HG03039 (cell line): ENCODE measurements at regions not wholly inside any gene's neighbourhood (a gene's known extent, or its start where the extent isn't known, plus 50 kb on each side); places are given as distances from the start of the nearest gene placed in this dataset.

Experiments used
- ATAC-seq: cut with Tn5 transposase; IDR thresholded peaks from one replicate; pipeline ENCODE4 v1.9.1; 2021; ENCODE audit warnings: mild to moderate bottlenecking, moderate library complexity; ENCODE audit not compliant: unreplicated experiment

DNA sequence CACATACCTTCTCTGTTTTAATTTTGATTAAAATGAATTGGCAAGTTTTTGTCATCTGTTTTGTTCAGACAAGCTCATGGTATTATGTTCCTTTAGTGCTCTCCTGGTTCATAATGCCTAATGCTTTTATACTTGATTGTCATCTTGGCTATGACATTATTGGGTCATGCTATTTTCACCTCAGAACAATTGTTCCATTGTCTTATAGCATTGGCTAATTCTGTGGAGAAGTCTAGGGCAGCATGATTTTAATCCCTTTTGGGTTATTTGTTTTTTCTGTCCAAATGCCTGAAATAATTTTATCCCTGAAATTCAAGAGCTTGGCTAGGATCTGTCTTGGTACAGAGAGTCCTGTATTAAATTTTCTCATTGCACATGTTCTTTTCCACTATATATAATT is 83.8 kb upstream of the CCDC85A start:
- no peak for ATAC-seq

DNA sequence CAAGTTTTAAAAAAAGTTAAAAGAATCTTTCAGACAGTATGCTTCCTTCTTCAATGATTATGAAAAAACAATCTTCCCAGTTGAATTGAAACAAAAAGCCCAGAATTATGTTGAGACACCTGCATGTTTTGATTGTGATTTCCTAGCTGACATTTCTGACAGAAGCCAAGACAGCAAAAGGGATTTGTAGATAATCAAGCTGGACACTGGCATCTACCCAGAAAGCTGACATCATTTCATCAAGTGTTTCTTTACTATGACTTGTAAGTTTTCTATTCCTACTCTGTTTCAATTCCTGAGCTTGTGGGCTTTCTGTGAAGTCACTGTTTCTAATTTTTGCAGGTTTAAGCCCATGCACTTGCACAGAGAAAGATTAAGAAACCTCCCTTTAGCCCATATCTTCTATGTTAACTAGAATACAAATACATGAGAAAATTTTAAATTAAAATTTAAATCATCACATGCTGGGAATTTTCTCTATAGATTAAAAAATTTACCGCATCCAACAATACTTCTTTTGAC is 82.9 kb upstream of the CCDC85A start:
- no peak for ATAC-seq

DNA sequence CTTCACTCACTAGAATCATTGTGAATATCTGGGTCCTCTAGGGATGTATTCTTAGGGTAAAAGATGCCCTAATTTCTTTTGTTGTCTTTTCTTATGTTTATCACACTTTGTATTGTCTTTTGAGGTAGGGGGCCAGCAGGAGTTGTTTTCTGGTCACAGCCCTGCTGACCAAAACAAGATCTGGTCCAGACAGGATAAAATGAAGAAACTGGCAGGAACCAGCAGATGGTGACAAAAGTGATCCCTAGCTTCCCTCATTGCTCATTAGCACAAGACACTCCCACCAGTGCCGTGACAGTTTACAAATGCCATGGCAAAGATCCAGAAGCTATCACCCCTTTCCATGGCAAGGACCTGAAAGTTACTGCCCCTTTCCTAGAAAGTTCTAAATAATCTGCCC is 81.7 kb upstream of the CCDC85A start:
- no peak for ATAC-seq

DNA sequence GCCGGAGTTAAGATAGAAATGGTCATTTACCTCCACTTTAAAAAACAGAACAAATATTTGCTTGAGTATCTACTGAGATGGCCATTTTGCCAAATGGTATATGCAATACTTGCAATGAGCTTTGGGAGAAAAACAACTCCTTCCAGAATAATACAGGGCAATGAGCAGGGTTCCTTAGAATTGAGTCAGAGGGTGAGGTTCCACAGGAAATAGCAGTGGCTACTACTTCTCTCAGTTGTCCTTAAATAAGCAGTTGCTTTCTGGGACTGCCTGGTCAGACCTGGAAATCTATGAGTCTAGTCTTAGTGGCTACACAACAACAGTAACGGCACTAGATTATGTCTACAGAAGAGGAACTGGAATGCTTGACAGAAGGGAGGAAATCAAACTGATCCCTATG is 80.9 kb upstream of the CCDC85A start:
- no peak for ATAC-seq

DNA sequence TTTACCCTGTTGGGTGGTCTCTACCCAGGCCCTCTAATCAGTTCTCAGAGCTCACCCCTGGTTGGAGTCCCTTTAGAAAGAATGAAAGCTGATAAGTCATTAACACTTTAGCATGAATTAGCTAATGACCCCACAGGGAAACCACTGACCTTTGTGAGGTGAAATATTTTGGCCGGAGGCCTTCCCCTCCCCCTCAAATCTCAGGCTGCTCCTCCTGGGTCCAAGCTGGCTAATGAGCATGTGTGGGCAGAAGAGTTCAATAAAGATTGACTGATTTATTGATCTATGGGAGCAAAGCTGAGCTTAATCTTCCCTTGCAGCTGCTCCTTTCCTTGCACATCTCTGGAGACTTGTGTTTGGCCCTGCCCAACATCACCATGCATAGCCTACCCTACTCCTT is 78.8 kb upstream of the CCDC85A start:
- ATAC-seq = no peak

DNA sequence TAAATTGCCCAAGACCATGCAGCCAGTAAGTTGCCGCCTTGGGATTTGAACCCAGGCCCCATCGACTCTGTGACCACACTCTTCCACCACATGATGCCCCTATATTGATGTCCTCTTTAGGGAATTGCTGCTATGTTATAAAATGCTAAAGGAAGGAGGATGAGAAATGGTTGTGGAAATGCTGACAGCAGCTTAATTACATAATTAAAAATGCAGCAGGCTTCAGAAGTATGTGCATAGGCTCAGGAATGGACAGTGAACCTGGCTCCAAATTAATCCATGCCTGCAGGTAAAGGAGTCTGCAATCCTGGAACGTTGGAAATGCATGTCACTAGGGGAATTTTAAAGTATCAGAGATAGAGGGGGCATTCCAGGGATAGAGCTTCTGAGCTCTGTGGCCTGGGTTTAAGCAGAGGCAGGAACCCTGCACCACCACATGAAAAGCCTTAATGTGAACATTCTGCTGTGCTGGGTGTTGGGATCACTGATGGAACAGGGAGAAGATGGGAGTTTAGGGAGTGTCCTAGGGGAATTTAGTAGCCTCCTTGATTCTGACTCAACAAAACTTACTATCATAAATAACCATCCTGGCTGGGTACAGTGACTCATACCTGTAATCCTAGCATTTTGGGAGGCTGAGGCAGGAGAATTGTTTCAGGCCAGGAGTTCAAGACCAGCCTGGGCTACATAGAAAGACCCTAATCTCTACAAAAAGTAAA is 76.1 kb upstream of the CCDC85A start:
- no peak for ATAC-seq

DNA sequence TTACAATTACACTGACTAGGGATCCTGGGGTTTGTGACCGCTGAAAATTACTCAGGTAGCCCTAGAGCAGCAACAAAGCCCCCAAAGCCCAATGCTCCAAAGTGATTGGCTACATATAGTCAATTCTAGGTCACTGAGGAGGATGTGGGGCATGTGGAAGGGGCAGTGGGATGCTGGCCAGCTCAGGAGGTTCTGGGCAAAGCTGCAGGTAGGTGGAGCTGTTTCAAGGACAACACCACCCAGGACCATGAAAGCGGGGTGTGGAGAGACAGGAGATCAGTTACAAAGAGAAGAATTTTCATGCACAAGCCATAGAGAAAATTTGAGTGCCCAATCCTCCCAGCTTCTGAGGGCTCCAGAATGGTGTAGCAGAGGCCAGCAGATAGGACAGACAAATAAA is 75.0 kb upstream of the CCDC85A start:
- no peak for ATAC-seq

DNA sequence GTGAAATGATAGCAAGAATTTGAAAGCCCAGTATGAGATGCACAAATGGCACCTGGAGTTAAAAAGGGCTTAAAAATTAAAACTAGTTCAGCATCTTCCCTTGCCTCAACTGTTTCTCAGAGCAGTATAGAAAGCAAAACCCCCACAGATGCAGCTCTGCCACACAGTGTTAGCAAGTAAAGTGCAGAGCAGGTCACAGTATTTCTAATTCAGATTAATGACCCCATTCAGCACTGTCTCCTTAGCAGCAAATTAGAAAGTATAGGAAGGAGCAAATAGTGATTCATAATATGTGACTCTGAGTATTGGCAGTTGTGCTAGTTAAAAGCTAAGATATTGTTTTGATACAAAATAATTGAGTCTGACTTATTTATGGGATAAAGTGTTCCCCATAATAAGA is 73.8 kb upstream of the CCDC85A start:
- ATAC-seq = no peak

DNA sequence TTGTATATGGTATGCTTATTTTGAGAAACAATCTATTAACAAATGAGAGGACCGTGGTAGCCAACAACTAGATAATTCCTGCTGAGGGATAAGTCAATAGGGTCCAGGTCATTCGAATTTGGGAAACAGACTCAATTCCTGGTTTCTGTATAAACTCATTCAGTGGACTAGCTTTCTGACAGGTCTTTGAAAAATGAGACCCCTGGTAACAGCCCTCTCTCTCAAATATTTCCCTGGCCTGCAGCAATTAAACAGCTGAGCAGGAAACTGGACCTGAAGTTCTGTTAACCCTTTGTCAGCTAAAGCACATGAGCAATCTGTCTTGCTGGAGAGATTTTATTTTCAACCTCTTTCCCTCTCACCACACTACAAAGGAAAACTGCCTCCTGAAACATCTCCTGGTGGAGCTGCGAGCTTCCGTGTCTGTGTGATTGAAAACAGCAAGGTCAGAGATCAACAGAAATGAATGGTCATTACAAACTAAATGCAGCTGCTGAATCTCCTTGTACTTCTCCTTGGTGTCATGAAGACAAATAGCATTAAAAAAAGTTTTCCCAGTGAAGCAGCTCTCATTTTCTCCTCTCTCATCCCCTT is 70.3 kb upstream of the CCDC85A start:
- no peak for ATAC-seq

DNA sequence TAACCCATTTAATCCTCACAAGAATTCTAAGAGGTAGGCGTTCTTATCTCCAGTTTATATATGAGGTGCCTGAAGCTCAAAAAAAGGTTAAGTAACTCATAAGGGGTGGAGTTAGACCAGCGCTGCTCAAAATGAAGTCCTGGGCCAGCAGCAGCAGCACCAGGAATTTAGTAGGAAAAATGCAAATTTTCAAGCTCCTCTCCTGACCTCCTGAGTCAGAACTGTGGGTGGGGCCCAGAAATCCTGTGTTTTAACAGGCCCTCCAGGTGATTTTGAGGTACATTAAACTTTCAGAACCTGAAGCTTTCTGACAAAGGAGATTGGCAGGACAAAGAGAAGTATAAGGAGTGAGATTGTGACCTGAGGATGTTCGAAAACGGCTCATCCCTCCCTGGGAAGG is 66.0 kb upstream of the CCDC85A start:
- no peak for ATAC-seq

DNA sequence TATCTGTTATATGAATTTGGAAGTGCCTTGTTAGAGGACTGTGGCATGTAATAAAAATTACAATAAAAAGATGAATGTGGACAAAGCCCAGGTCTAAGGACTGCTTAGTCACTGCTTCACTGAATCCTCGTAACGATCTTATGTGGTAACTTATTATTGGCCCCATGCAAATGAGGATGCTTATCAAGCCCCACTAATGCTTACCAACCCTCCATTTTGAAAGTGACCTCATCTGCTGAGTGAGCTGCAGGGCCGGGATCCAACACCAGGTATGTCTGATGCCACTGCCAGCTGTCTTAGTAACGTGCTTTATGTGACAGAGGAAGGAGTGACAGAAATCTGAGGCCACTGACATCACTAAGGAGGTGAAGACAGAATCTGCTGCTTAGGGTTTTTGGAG is 65.3 kb upstream of the CCDC85A start:
- no peak for ATAC-seq

DNA sequence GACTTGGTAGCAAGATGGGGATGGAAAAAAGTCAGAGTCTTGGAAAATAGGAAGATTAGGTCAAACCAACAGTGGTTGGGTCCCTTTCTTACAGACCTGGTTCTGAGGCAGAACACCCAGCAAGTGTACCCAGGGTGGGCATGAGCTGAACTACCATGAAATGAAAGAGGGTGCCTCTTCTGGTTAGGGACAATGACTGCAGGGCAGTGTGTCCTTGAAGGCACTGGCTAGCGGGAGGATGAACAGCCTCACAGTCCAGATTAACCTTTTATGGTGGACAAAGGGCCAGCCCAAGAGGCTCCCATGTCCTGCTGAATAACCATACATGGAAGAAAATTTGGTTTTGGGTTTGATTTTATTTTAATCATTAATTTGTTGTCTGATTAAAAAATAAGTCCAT is 61.8 kb upstream of the CCDC85A start:
- ATAC-seq = no peak

DNA sequence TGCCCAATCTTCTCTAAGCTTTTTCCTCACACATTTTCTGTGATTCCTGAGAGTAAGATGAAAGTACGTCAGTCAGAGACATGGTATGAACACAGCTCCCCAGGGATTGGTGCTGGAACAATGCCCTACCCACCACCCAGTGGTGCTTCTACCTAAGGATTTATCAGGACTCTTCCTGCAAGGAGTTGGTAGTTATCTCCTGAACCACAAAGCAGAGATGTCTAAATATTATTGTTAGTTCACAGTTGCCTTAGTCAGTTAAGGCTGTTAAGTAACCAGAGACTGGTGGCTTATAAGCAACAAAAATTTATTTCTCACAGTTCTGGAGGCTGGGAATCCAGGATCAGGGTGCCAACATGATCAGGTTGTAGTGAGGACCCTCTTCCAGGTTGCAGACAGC is 60.3 kb upstream of the CCDC85A start:
- no peak for ATAC-seq

DNA sequence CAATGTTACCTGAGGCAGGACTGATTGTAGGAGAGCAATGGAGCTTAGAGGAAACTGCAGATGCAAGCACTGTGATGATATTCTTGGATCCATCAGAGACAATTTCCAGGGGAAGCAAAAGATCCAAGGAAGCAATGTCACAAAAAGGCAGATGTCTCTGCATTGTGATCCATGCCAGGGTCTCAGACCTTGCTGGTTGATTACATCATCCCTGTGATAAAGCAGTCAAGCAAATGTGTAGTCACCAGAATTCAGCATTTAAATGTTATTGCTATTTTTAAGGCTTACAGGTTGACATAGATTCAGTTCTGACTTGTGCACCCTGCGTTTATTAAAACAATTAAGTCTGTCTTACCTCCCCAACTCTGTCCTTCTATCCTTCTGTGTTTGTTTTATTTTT is 56.8 kb upstream of the CCDC85A start:
- ATAC-seq = no peak

DNA sequence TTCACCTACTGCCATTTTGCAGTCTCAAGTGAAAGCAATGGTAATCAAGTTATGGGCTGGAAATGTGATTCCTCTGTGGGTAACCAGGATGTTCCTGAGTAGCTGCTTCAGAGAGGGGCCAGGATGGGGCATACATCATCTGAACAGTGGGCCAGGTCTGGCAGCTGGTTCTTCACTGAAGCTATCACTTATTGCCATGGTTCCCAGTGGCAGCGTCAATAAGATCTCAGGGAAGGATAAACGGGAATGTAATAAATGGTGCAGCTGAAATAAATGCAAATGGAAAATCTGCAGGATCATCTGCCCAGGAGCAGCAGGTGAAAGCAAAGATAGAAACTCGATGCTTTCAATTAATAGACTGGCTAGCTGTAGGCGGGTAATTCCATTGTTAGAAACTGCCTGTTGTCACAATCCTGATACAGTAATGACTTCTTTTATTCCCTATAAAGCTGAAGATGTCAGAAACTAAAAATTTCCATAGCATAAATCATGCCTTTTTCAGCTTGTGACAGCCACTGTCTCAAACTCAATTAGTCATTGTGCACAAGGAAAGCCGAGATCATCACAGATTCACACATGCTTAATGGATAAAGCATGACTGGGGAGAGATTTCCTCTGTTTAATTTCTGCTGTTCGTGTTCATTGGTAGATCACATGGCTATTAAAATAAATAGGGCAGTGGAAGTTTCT is 56.2 kb upstream of the CCDC85A start:
- ATAC-seq = no peak

DNA sequence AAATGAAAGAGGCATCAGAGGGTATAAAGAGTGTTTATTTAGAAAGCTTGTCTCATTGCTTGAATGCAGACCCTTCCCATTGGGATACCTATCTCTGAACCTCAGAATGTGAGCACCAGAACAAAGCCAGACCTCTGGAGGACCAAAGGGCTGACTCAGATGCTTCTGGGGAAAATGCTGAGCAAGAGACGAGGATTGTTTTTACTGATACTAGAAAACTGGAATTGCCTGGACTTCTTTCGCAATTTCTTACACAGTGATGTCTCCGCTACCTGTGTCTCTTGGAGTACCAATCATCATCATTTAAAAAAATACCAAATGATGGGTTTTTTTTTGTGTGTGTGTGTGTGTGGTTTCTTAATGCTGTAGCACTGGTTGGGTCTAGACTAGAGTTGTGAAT is 55.6 kb upstream of the CCDC85A start:
- ATAC-seq = no peak

DNA sequence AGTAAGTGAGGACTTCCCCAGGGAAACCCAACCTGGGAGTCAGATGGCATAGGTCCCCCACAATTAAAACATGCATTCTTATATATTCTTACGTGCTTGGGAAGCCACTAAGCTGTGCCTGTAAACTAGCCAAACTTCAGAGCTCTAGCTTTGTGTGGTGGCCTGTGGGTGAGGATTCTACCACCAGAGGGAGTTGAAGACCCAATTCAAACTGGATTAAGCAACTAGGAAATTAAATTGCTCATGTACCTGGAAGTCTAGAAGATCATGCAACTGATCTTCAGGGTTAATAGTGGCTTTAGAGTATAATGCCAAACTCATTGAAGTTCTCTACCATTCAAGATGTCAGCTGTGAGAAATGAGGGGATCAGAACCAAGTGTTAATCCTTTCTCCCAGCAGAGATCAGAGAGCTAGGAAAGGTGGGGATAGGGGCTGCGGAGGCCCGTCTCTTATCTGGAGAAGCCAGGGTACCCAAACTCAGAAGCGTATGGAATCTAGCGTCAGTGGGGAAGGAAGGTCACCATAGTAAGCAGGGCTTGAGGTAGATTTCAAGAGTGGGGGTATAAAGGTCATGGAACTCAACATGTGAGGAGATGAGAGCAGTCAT is 53.2 kb upstream of the CCDC85A start:
- no peak for ATAC-seq

DNA sequence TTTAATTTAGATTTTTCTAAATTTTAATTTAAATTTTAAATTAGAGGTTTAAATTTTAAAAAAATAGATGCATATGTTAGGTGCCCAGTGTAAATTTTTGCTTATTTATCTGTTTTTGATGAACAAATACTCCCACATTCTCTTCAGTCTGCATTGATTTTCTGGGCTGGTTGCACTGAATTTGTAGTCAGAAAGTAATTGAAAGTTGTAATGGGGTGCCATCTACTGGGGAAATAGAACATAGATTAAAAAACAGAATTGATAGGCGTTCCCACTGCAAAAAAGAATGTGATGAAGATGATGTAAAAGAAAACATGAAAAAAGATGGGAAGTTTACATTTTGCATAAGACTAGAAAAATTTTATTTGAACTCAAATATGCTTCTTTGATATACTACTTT is 51.7 kb upstream of the CCDC85A start:
- ATAC-seq = no peak

DNA sequence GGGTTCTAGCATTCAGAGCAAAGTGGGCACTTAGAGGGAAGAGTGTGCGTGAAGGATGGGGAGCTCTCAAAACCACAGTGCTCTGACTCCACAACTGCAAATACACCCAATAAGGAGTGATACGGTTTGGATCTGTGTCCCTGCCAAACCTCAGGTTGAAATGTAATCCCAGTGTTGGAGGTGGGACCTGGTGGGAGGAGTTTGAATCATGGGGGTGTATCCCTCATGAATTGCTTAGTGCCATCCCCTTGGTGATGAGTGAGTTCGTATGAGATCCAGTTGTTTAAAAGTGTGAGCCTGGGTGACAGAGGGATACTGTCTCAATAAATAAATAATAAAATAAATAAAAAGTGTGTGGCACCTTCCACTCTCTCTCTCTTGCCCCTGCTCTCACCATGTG is 50.3 kb upstream of the CCDC85A start:
- no peak for ATAC-seq

DNA sequence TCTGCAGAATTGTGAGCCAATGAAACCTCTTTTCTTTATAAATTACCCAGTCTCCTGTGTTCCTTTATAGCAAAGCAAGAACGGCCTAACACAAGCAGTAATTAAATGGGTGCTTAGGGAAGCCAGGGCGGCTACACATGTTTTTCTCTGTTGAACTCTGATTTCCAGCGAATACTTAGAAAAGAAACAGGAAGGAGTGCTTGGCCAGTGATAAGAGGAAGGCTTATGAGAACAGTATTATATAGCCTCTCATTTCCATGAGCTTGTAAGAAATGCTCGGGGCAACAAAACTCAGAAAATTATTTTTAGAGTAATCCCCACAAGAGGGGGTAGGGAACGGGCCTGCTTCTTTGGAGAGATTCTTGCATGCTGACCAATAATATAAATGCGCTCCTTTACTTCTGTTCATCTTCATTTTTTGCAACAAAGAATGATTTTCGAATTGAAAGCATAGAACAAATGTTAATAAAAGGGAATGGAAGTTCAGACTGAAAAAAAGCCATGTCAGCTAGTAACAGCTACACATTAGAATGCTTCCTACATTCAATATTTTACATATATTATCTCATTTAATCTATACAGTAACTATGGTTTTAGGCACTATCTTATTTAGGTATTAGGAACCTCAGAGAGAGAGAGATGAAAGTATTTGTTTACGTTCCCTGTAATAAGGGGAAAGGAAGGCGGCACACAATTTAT is 49.7 kb upstream of the CCDC85A start:
- ATAC-seq = no peak
